ENCODE measurements at regions not wholly inside any gene's neighbourhood (a gene's known extent, or its start where the extent isn't known, plus 50 kb on each side); places are given as distances from the start of the nearest gene placed in this dataset.

GRCh38 chr1:190762325-190762724 is 284.7 kb upstream of the BRINP3 start:
- DNase-seq (ENCODE audit: low read depth): no peak
- TF ChIP-seq CTCF (IDR thresholded peaks at IDR 0.05; ENCODE audit: control insufficient read depth, extremely low read depth, insufficient read depth): no peak
- H3K4me3 ChIP-seq (ENCODE audit: low read depth, low read length): no peak overlapping the region

GRCh38 chr1:190792873-190793272 is 315.2 kb upstream of the BRINP3 start:
- no peak for TF ChIP-seq CTCF (IDR thresholded peaks at IDR 0.05; ENCODE audit: control insufficient read depth, extremely low read depth, insufficient read depth)
- H3K4me3 ChIP-seq (ENCODE audit: low read depth, low read length): no peak overlapping the region
- DNase-seq (ENCODE audit: low read depth): no peak

- H3K4me3 ChIP-seq (ENCODE audit: low read depth, low read length): no peak overlapping the region
- no peak for DNase-seq (ENCODE audit: low read depth)
- TF ChIP-seq CTCF (IDR thresholded peaks at IDR 0.05; ENCODE audit: control insufficient read depth, extremely low read depth, insufficient read depth): no peak
Measured at GRCh38 chr1:190807629-190808028, 330.0 kb upstream of the BRINP3 start.

GRCh38 chr1:190808035-190808434 is 330.4 kb upstream of the BRINP3 start:
- TF ChIP-seq CTCF (IDR thresholded peaks at IDR 0.05; ENCODE audit: control insufficient read depth, extremely low read depth, insufficient read depth): no peak
- no peak for DNase-seq (ENCODE audit: low read depth)
- H3K4me3 ChIP-seq (ENCODE audit: low read depth, low read length): no peak overlapping the region

GRCh38 chr1:190809312-190809711 is 331.6 kb upstream of the BRINP3 start:
- no peak for DNase-seq (ENCODE audit: low read depth)
- no peak for TF ChIP-seq CTCF (IDR thresholded peaks at IDR 0.05; ENCODE audit: control insufficient read depth, extremely low read depth, insufficient read depth)
- H3K4me3 ChIP-seq (ENCODE audit: low read depth, low read length): no peak overlapping the region

GRCh38 chr1:190812996-190813395 is 335.3 kb upstream of the BRINP3 start:
- TF ChIP-seq CTCF (IDR thresholded peaks at IDR 0.05; ENCODE audit: control insufficient read depth, extremely low read depth, insufficient read depth): no peak
- H3K4me3 ChIP-seq (ENCODE audit: low read depth, low read length): no peak overlapping the region
- DNase-seq (ENCODE audit: low read depth): no peak

GRCh38 chr1:190832511-190832910 is 354.8 kb upstream of the BRINP3 start:
- DNase-seq (ENCODE audit: low read depth): no peak

More at GRCh38 chr1:190832511-190832910, 354.8 kb upstream of the BRINP3 start:
- TF ChIP-seq CTCF (IDR thresholded peaks at IDR 0.05; ENCODE audit: control insufficient read depth, extremely low read depth, insufficient read depth): no peak
- H3K4me3 ChIP-seq (ENCODE audit: low read depth, low read length): no peak overlapping the region

Data from LNCaP clone FGC (cell line).